Tibial nerve (tissue), 4 donors: ENCODE measurements at regions not wholly inside any gene's neighbourhood (a gene's known extent, or its start where the extent isn't known, plus 50 kb on each side); places are given as distances from the start of the nearest gene placed in this dataset.
"Not testable (repeated sequence)": the region's sequence is repeated elsewhere in the genome, so short reads cannot be mapped to it uniquely, and the experiment has no call there.

Source experiments
- DNase-seq, 2 donors: peaks; one replicate each; pipeline ENCODE4 v3.0.0-alpha.2; 2019; ENCODE audit warnings: low spot score in 2 of 2
- H3K27ac ChIP-seq, 4 donors: fragments of 200-600 bp; sonication (generic) in 3 of 4; one replicate each; pipeline ENCODE4 v1.5.1; 2017 to 2019; ENCODE audit warnings: mild to moderate bottlenecking in 1 of 4
- H3K27me3 ChIP-seq, 2 donors: fragments of 200-600 bp; sonication (generic) in 1 of 2; one replicate each; pipeline versions ENCODE4 v1.5.1 to v1.6.0; 2017 to 2019
- H3K36me3 ChIP-seq, 3 donors: fragments of 200-600 bp; sonication (generic); one replicate each; pipeline ENCODE4 v1.5.1; 2018 to 2019
- H3K4me1 ChIP-seq, 4 donors: fragments of 200-600 bp; sonication (generic) in 3 of 4; one replicate each; pipeline ENCODE4 v1.5.1; 2017 to 2019
- H3K4me3 ChIP-seq, 4 donors: fragments of 200-600 bp; sonication (generic) in 3 of 4; one replicate each; pipeline ENCODE4 v1.5.1; 2017 to 2019; ENCODE audit warnings: mild to moderate bottlenecking in 1 of 4, moderate library complexity in 1 of 4
- H3K9me3 ChIP-seq, 4 donors: fragments of 200-600 bp; sonication (generic) in 3 of 4; one replicate each; pipeline ENCODE4 v1.5.1; 2017 to 2019
- CTCF ChIP-seq, 5 experiments: fragments of 200-600 bp in 3 of 5; fragments of 450-650 bp in 2 of 5; sonication (generic) in 3 of 5; IDR thresholded peaks; one replicate each; pipeline ENCODE4 v1.5.1; 2016 to 2019; ENCODE audit warnings: antibody characterized with exemption in 5 of 5, mild to moderate bottlenecking in 3 of 5, moderate library complexity in 2 of 5
- EP300 ChIP-seq, 2 donors: sonication (generic); formaldehyde crosslinking; IDR thresholded peaks; one replicate each; pipeline ENCODE4 v1.6.1; 2017; ENCODE audit warnings: antibody characterized with exemption in 2 of 2, mild to moderate bottlenecking in 1 of 2
- POLR2A ChIP-seq, 2 donors: fragments of 450-650 bp; IDR thresholded peaks; one replicate each; pipeline ENCODE4 v1.6.1; 2017; ENCODE audit warnings: antibody characterized with exemption in 2 of 2, mild to moderate bottlenecking in 2 of 2, moderate library complexity in 2 of 2
- WGBS, 2 donors: methylation state at CpG; one replicate each; pipeline ENCODE4 v1.1.5; 2018; 5-methylcytosine and 5-hydroxymethylcytosine counted together

DNA sequence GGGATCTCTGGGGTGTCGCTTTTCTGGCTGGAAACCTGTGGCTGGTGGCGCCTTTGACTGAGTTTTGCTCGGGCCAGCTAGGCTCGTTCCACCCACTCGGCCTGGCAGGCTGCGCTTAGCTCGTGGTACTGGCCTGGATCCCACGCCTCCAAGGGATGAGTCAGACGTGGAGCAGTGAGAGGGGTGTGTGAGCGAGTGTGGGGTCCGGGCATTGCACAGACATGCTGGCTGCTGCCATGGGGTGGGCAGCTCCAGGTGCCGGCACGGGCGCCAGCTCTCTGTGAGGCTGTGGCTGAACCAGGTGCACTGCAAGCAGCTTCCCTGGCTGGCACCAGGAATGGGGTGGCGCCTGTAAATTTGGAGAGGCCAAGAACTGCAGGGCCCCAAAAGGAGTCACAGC is 63.1 kb upstream of the CACNA2D1 start:
- Histone ChIP-seq H3K36me3 (no peaks in the 10 kb centered on the region), H3K9me3 (peaks cover 0 to 3% (median 0%) of the 10 kb centered on the region in 4 donors), H3K4me1 (no peaks in the 10 kb centered on the region), H3K27me3 (peaks cover 0 to 6% of the 10 kb centered on the region in 2 donors), H3K4me3 (no peak overlapping the region), H3K27ac (no peak overlapping the region)
- TF ChIP-seq EP300 (IDR thresholded peaks at IDR 0.05) (no peak), POLR2A (IDR thresholded peaks at IDR 0.05) (no peak), CTCF (IDR thresholded peaks at IDR 0.05) (no peak)
- DNase-seq = no peak
- 76 to 78% methylated on average over 8 to 15 of the region's 15 CpGs for WGBS, 2 donors

DNA sequence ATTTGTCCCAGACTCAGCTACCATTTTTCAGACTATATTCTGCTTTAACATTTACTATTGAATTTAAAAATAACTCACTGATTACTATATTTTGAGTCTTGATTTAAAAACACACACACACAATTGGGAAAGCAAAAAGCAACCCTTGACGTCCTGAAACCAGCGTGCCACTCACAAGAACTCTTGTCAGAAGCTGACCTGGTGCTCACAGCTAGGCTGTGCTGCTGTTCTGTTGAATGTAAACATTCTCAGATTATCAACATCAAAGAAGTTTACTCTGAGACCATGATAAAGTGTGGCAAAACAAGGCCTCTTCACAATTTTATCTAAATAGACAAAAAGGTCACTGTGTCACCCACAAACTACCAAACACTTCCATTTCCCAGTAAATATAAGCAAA is 62.6 kb upstream of the CACNA2D1 start:
- WGBS, 2 donors = 59 to 64% methylated on average over 2 of the region's 2 CpGs
- Histone ChIP-seq H3K27me3 (peaks cover 0 to 6% of the 10 kb centered on the region in 2 donors), H3K4me3 (no peak overlapping the region), H3K9me3 (peaks cover 0 to 3% (median 0%) of the 10 kb centered on the region in 4 donors), H3K27ac (no peak overlapping the region), H3K36me3 (no peaks in the 10 kb centered on the region), H3K4me1 (no peaks in the 10 kb centered on the region)
- TF ChIP-seq EP300 (IDR thresholded peaks at IDR 0.05) = no peak
- no peak for TF ChIP-seq POLR2A (IDR thresholded peaks at IDR 0.05)
- no peak for TF ChIP-seq CTCF (IDR thresholded peaks at IDR 0.05)
- DNase-seq = no peak

GRCh38 chr7:82501346-82501745 is 57.8 kb upstream of the CACNA2D1 start:
- Histone ChIP-seq H3K4me3 (no peak overlapping the region), H3K27me3 (no peaks in the 10 kb centered on the region), H3K4me1 (no peaks in the 10 kb centered on the region), H3K27ac (no peak overlapping the region), H3K36me3 (no peaks in the 10 kb centered on the region), H3K9me3 (peaks cover 0 to 12% (median 0%) of the 10 kb centered on the region in 4 donors)
- TF ChIP-seq EP300 (IDR thresholded peaks at IDR 0.05) (no peak), CTCF (IDR thresholded peaks at IDR 0.05) (no peak), POLR2A (IDR thresholded peaks at IDR 0.05) (no peak)
- DNase-seq = no peak
- 83% methylated on average over 4 of the region's 4 CpGs for WGBS, 2 donors

GRCh38 chr7:82499546-82499945 is 56.0 kb upstream of the CACNA2D1 start:
- H3K9me3 ChIP-seq = peaks cover 0 to 12% (median 0%) of the 10 kb centered on the region in 4 donors
- not testable (repeated sequence) for H3K36me3 ChIP-seq, H3K27me3 ChIP-seq, H3K4me3 ChIP-seq, DNase-seq, H3K27ac ChIP-seq, H3K4me1 ChIP-seq
- 95 to 97% methylated on average over 12 to 14 of the region's 21 CpGs for WGBS, 2 donors

GRCh38 chr7:82494420-82494819 is 50.8 kb upstream of the CACNA2D1 start:
- Histone ChIP-seq H3K4me1 (no peaks in the 10 kb centered on the region), H3K9me3 (peaks cover 0 to 2% (median 0%) of the 10 kb centered on the region in 4 donors), H3K27ac (no peak overlapping the region), H3K27me3 (no peaks in the 10 kb centered on the region), H3K4me3 (no peak overlapping the region), H3K36me3 (no peaks in the 10 kb centered on the region)
- no peak for TF ChIP-seq EP300 (IDR thresholded peaks at IDR 0.05)
- TF ChIP-seq POLR2A (IDR thresholded peaks at IDR 0.05) = no peak
- no peak for TF ChIP-seq CTCF (IDR thresholded peaks at IDR 0.05)
- no peak for DNase-seq
- WGBS, 2 donors = 20 to 30% methylated on average over 1 of the region's 1 CpG
